Kasumi-1 (cell line): ENCODE measurements at regions not wholly inside any gene's neighbourhood (a gene's known extent, or its start where the extent isn't known, plus 50 kb on each side); places are given as distances from the start of the nearest gene placed in this dataset.

Experiments used
- DNase-seq, 2 experiments: peaks; one replicate each; lab custom pipeline; 2025; lab: John Stamatoyannopoulos, UW

DNA sequence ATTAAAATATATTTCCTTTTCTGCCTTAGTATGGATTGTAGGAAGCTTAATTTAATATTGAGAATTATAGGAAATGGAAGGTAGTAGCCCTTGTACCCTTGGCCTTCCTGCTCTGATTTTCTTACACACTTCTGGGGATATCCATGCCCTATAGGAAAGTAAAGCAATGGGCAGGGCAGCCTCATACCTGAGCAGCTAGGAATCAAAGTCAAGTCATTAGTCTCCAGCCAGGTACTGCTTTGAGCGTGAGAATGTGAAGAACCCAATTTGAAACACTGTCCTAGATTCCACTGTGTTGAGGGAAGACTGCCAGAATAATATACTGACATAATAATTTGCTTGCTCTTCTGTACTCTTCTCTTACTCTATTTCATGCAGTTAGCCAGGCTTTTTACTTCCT is 51.0 kb upstream of the L3MBTL3 start:
- DNase-seq = no peak

DNA sequence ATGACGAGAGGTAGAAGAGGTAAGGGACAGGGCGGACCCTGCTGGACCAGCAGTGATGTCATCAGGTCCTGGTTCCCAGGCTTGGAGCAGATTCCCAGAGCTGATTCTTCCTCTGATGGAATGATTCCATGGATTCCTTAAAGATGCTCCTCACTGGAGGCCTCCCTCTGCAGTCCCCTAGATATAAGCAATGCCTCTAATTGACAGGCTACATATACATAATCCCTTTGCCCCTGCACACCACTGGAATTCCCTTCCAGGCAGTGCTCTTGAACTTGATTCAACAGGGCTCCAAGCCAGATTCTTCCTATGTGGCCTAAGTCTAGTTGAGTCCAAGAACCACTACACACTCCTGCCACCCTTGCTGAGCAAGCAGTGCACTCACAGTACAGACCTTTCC is 52.3 kb upstream of the L3MBTL3 start:
- DNase-seq = no peak

DNA sequence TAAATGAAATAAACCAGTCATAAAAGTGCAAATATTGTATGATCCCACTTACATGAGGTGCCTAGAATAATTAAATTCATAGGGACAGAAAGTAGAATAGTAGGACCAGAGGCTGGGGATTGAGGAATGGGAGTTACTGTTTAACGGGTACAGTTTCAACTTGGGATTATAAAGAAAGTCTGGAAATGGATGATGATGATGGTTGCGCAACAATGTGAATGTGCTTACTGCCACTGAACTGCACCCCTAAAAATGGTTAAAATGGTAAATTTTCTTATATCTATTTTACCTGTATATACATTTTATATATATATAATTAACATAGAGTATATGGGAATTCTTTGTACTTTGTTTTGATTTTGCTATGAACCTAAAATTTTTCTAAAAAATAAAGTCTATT is 53.3 kb upstream of the L3MBTL3 start:
- DNase-seq = no peak

DNA sequence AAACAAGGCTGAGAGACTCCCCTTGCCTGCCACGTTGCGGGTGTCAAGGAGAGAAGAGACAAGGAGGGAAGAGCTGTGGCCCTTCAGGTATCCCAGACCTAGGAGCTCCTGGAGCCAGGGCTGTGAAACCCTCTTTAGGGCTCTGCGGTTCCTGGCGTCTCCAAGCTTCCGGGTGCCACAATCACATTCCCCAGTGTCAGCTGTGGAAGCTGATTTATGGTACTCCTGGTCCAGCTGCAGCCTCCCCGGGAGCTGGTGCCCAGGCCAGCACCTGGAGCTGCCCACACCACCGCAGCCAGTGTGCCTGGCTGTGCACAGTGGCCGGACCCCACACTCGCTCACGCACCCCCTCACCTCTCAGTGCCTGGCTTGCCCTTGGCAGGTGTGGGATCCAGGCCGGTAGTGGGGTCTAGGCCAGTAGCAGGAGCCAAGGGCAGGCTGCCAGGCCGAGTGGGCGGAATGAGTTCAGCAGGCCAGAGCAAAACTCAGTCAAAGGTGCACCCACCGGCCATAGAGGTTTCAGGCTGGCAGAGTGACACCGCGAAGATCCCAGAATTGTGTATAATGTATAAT is 58.9 kb upstream of the L3MBTL3 start:
- DNase-seq = no peak

GRCh38 chr6:129957941-129958898 is 60.2 kb upstream of the L3MBTL3 start:
- no peak for DNase-seq

DNA sequence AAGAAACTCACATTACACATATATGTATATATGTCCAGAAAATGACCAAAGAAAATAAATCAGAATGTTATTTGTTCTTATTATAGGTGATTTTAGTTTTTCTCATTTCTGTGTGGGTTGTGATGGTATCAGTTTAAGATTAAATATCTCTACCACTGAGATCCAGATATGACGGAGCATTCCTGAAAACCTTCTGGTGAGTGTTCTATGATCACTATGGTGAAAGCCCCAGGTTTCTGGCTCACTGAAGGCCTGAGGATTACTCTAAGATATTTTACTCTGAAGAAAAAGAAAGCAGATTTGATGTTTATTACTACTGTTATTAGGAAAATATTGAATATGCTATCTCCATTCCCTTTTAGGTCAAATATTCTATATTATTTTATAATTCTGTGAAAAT is 62.8 kb upstream of the L3MBTL3 start:
- DNase-seq = no peak

DNA sequence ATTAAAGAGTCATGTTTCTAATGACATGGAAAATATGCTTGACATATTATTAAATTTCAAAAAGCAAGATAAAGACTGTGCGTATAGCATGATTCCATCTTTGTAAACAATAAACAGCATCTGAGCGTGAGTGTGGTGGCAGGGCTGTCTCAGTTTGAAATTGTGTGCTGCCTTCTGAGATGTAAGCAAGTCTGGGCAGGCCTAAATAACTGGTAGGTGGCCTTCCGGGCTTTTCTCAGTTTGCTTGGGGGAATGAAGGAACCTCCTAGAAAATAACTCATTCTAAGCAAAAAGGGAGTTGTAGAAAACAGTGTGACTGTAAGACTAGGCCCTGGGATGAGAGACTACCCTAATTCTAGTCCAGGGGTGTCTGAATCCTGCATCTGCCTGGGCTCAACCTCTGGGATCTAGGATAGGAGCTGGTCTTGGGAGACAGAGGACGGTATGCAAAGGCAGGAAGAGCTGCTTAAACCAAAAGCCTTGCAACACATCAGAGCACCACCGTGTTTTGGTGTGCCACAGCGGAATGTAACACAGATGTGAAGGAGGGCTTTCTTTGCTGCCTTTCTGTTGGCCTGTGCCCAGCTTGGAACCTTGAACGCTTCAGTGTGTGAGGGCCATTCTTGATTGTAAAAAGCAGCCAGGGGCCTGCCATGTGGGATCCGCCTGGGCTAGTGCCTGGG is 63.5 kb upstream of the L3MBTL3 start:
- no peak for DNase-seq

DNA sequence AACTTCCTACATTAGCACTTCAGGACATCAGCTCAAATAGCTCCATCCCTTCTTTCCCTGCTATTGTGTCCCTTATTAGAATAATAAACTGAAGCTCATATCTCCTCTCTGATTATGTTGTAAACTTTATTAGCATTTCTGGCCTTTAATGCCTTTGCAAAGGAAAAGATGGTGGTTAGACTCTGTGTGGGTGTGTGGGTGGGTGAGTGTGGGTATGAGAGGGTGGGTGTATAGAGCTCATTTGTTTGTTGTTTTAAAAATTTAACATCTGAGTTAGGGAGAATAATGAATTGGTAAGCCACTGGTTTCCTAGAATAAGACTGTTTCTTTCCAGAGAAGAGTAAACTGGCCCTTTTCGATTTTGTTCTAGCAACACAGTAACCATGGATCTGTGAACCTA is 70.6 kb upstream of the L3MBTL3 start:
- DNase-seq = no peak

DNA sequence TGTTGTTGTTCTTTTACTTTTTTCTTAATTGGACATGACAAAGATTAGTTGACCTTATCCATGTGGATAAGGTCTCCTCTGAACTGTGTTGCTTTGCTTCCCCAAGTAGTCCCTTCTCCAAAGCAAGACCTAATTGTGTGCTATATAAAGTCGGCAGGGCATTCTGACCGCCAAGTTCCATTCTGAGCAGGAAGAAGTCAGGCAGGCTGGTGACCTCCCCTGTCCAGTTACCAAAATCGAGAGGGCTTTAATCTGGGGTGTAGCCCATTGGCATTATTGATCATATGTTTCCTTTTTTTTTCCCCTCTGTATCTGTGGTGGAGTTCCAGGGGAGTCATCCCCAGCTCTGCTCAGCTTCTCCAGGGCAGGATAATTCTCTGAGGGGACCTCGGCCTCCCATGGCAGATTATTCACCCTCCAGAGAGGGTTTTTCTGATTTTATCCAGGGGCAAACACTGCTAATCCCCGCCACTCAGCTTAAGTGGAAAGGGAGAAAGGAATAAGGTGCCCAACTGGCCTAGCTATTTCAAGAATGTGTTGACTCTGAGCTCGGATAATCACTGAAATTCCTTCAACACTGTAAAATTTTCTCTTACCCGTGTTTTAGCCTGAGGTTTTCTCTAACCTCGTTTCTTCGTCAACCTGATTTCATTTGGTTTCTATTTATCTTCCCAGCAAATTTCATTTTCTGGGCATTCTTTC is 71.8 kb upstream of the L3MBTL3 start:
- no peak for DNase-seq

GRCh38 chr6:129943637-129944271 is 74.6 kb upstream of the L3MBTL3 start:
- DNase-seq = no peak

- DNase-seq = no peak
These were observed 77.8 kb upstream of the L3MBTL3 start for GRCh38 chr6:129940454-129941195.

- DNase-seq = no peak
These were observed 77.3 kb upstream of the TMEM244 start for GRCh38 chr6:129938249-129939020.

GRCh38 chr6:129936329-129937165 is 75.4 kb upstream of the TMEM244 start:
- DNase-seq = peak; percentile 55 to 65

DNA sequence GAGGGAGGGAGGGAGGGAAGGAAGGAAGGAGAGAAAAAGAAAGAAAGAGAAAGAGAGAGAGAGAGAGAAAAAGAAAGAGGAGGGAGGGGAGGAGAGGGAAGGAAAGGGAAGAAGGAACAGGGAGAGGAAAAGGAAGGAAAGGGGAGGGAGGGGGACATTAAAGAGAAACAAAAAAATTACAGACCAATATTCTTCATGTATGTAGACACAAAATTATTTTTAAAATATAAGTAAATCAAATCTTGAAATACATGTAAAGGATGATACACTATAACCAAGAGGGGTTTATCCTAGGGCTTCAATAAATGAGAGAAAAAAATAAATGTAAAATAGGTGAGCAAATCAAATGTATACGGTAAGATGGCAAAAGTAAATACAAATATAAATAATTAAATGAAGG is 71.2 kb upstream of the TMEM244 start:
- no peak for DNase-seq

DNA sequence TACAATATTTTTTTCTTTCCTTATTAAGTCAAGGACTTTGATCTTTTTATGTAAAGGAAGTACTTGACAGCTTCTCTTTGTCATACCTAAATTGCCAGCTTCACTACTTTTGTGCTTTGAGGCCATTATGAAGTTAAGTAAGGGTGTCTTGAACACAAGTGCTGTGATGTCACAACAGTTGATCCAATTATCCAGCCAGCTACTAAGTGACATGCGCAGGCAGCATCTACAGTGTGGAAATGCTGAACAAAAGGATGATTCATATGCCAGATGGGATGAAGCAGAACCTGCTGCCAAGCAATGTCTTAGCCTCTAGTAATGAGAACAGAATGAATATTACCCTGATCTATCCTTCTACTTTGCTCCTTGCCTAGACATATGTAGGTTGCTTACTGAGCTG is 68.3 kb upstream of the TMEM244 start:
- no peak for DNase-seq

DNA sequence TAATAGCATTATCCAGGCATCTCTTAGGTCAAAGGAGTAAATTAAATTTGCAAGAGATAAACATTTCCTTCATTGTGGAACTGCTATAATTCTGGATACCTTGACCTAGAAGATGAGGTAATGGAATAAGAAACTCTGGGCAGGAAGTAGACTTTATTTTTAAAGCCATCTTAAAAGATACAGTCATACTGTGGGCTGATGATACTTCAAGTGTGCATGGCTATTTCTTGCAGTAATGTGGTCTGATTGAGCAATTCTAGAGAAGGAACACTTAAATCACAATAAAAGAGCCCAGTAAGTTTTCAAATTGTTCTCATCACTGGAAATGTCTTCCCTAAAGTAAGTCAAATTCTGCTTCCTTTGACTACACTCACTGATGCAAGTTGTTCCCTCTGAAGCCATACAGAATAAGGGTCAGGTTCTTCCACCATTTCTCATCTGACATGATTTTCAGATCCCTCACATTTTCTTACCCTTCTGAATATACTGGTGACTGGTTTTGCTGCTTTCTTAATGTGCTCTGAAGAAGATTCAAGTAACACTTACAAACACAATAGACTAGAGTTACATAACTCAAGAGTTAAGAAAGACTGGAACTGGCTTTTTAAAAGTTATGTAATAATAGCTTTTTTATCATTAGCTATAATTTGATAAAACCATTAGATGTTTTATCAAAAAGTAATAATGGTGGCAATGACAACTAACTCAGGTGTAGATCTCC is 62.6 kb upstream of the TMEM244 start:
- DNase-seq = peak; percentile 25 to 41

GRCh38 chr6:129921169-129921817 is 60.2 kb upstream of the TMEM244 start:
- DNase-seq = no peak

GRCh38 chr6:129920103-129920798 is 59.1 kb upstream of the TMEM244 start:
- no peak for DNase-seq
